CD4-positive, alpha-beta T cell (primary cell): ENCODE measurements at regions not wholly inside any gene's neighbourhood (a gene's known extent, or its start where the extent isn't known, plus 50 kb on each side); places are given as distances from the start of the nearest gene placed in this dataset.

Experiments used
- ATAC-seq: fragments of 200-7000 bp; cut with Tn5 transposase; one replicate; pipeline ENCODE4 v1.10.0; 2022; ENCODE audit warnings: mild to moderate bottlenecking; ENCODE audit not compliant: poor library complexity
- CTCF ChIA-PET: fragments of 350-600 bp; sonication (Branson Sonifier 250); formaldehyde crosslinking; loops from one replicate; lab custom pipeline; 2021; ENCODE audit warnings: antibody characterized with exemption, inconsistent platforms; lab: Charles Lee
- POLR2A ChIA-PET: fragments of 350-600 bp; sonication (Branson Sonifier 250); formaldehyde crosslinking; loops from one replicate; lab custom pipeline; 2021; ENCODE audit warnings: antibody characterized with exemption, inconsistent platforms; lab: Charles Lee
- DNase-seq, 14 experiments: peaks; one replicate each; pipeline ENCODE4 v3.0.0-alpha.2; 2013 to 2020; ENCODE audit warnings: mixed read lengths in 2 of 14
- H3K27ac ChIP-seq, 2 donors: one replicate each; pipeline versions ENCODE4 v1.5.1 to v1.7.0; 2013; ENCODE audit warnings: low read length in 2 of 2, low read depth in 1 of 2, mild to moderate bottlenecking in 1 of 2
- H3K27me3 ChIP-seq, 2 experiments: 1 replicate in 1 of 2; 2 replicates in 1 of 2; pipeline versions ENCODE4 v1.6.1 to v1.7.0; 2013; ENCODE audit warnings: low read length in 2 of 2, control low read depth in 1 of 2, mild to moderate bottlenecking in 1 of 2, moderate library complexity in 1 of 2; ENCODE audit not compliant: insufficient read depth in 2 of 2, control insufficient read depth in 1 of 2
- H3K36me3 ChIP-seq: one replicate; pipeline ENCODE4 v1.6.1; 2013; ENCODE audit warnings: low read length, control low read depth; ENCODE audit not compliant: insufficient read depth
- H3K4me1 ChIP-seq: one replicate; pipeline ENCODE4 v1.6.1; 2013; ENCODE audit warnings: low read length, control low read depth; ENCODE audit not compliant: insufficient read depth
- H3K4me3 ChIP-seq: one replicate; pipeline ENCODE4 v1.5.1; 2013; ENCODE audit warnings: mild to moderate bottlenecking, low read length, moderate library complexity
- H3K9me3 ChIP-seq, 2 experiments: 1 replicate in 1 of 2; 2 replicates in 1 of 2; pipeline versions ENCODE4 v1.6.1 to v1.7.0; 2013; ENCODE audit warnings: low read length in 2 of 2, mild to moderate bottlenecking in 2 of 2, control low read depth in 1 of 2, moderate library complexity in 1 of 2; ENCODE audit not compliant: control insufficient read depth in 1 of 2, insufficient read depth in 1 of 2
- H3K27ac Mint-ChIP-seq: one replicate; pipeline ENCODE4 v1.8.0; 2020; ENCODE audit warnings: mixed read lengths
- H3K27me3 Mint-ChIP-seq: one replicate; pipeline ENCODE4 v1.8.0; 2021; ENCODE audit warnings: mixed read lengths
- H3K36me3 Mint-ChIP-seq: one replicate; pipeline ENCODE4 v1.8.0; 2021; ENCODE audit warnings: low read depth, mixed read lengths
- H3K4me1 Mint-ChIP-seq: one replicate; pipeline ENCODE4 v1.8.0; 2021; ENCODE audit warnings: low read depth, mixed read lengths
- H3K4me3 Mint-ChIP-seq: one replicate; pipeline ENCODE4 v1.8.0; 2020; ENCODE audit warnings: mild to moderate bottlenecking, mixed read lengths
- H3K9me3 Mint-ChIP-seq: one replicate; pipeline ENCODE4 v1.8.0; 2020; ENCODE audit warnings: mixed read lengths
- CTCF ChIP-seq: fragments of 200-600 bp; IDR thresholded peaks from one replicate; pipeline ENCODE4 v1.8.0; 2022; ENCODE audit warnings: antibody characterized with exemption, mild to moderate bottlenecking
- intact Hi-C, 2 experiments: fragments of 100-400 bp; cut with DNase I in 1 of 2; cut with micrococcal nuclease in 1 of 2; formaldehyde crosslinking; loops; one replicate each; pipeline versions ENCODE4 v1.15.1 to v1.9.0; 2023 to 2025; cut with DNase I, micrococcal nuclease

- no peaks in the 10 kb centered on the region for H3K4me1 ChIP-seq
- no peaks in the 10 kb centered on the region for H3K4me1 Mint-ChIP-seq
- no peaks in the 10 kb centered on the region for H3K27me3 ChIP-seq
- TF ChIP-seq CTCF: no peak
- H3K36me3 ChIP-seq: no peaks in the 10 kb centered on the region
- ChIA-PET POLR2A (no interaction called here), CTCF (no interaction called here)
- H3K4me3 ChIP-seq: no peak overlapping the region
- no peak overlapping the region for H3K27ac Mint-ChIP-seq
- no peak overlapping the region for H3K4me3 Mint-ChIP-seq
- H3K27ac ChIP-seq: no peak overlapping the region
- DNase-seq: no peak
- H3K9me3 ChIP-seq: no peaks in the 10 kb centered on the region
- ATAC-seq: no peak
- intact Hi-C loops: no loop called here
- H3K36me3 Mint-ChIP-seq: no peaks in the 10 kb centered on the region
- H3K9me3 Mint-ChIP-seq: no peaks in the 10 kb centered on the region
- no peaks in the 10 kb centered on the region for H3K27me3 Mint-ChIP-seq
Observed at GRCh38 chr1:102103646-102104045, 106.9 kb upstream of the OLFM3 start.

- no peak for ATAC-seq
- DNase-seq: no peak
- Histone ChIP-seq H3K9me3 (no peaks in the 10 kb centered on the region), H3K27ac (no peak overlapping the region), H3K36me3 (no peaks in the 10 kb centered on the region), H3K4me1 (no peaks in the 10 kb centered on the region), H3K27me3 (no peaks in the 10 kb centered on the region), H3K4me3 (no peak overlapping the region)
- no peaks in the 10 kb centered on the region for H3K4me1 Mint-ChIP-seq
- H3K9me3 Mint-ChIP-seq: no peaks in the 10 kb centered on the region
- POLR2A ChIA-PET: no interaction called here
- H3K36me3 Mint-ChIP-seq: no peaks in the 10 kb centered on the region
- H3K27me3 Mint-ChIP-seq: no peaks in the 10 kb centered on the region
- no peak overlapping the region for H3K4me3 Mint-ChIP-seq
- no peak for TF ChIP-seq CTCF
- no peak overlapping the region for H3K27ac Mint-ChIP-seq
- intact Hi-C loops: no loop called here
- CTCF ChIA-PET: no interaction called here
Observed at GRCh38 chr1:102102276-102102780, 105.6 kb upstream of the OLFM3 start.

- Histone ChIP-seq H3K4me1 (no peaks in the 10 kb centered on the region), H3K27ac (no peak overlapping the region), H3K27me3 (no peaks in the 10 kb centered on the region), H3K36me3 (no peaks in the 10 kb centered on the region), H3K4me3 (no peak overlapping the region), H3K9me3 (no peaks in the 10 kb centered on the region)
- Mint-ChIP-seq H3K27me3 (no peaks in the 10 kb centered on the region), H3K27ac (no peak overlapping the region), H3K9me3 (peaks cover 2% of the 10 kb centered on the region), H3K4me3 (no peak overlapping the region), H3K36me3 (no peaks in the 10 kb centered on the region), H3K4me1 (no peaks in the 10 kb centered on the region)
- intact Hi-C loops: no loop called here
- ATAC-seq (no peak), DNase-seq (no peak)
- ChIA-PET POLR2A (no interaction called here), CTCF (no interaction called here)
- no peak for TF ChIP-seq CTCF
Observed at GRCh38 chr1:102100666-102101065, 103.9 kb upstream of the OLFM3 start.
